Osteoblast (primary cell): ENCODE measurements at regions not wholly inside any gene's neighbourhood (a gene's known extent, or its start where the extent isn't known, plus 50 kb on each side); places are given as distances from the start of the nearest gene placed in this dataset.

Source experiments
- DNase-seq: peaks from one replicate; pipeline ENCODE4 v3.0.0; 2011; ENCODE audit warnings: low spot score, mixed read lengths; ENCODE audit not compliant: insufficient read length; ENCODE audit errors: missing footprints
- H2AFZ ChIP-seq: 2 replicates; pipeline ENCODE4 v1.6.0; 2011; ENCODE audit warnings: mild to moderate bottlenecking, low read length
- H3K27ac ChIP-seq: 2 replicates; pipeline ENCODE4 v1.5.1; 2011; ENCODE audit warnings: mild to moderate bottlenecking, low read depth, low read length, moderate library complexity
- H3K27me3 ChIP-seq: 2 replicates; pipeline ENCODE4 v1.6.0; 2012; ENCODE audit warnings: mild to moderate bottlenecking, control low read depth, inconsistent platforms, low read length, moderate library complexity; ENCODE audit not compliant: insufficient read depth
- H3K36me3 ChIP-seq: 2 replicates; pipeline ENCODE4 v1.5.1; 2011; ENCODE audit warnings: mild to moderate bottlenecking, low read length, control low read depth, moderate library complexity; ENCODE audit not compliant: insufficient read depth
- H3K4me1 ChIP-seq: 2 replicates; pipeline ENCODE4 v1.5.1; 2011; ENCODE audit warnings: mild to moderate bottlenecking, low read length, control low read depth, moderate library complexity; ENCODE audit not compliant: insufficient read depth
- H3K4me2 ChIP-seq: 2 replicates; pipeline ENCODE4 v1.6.0; 2011; ENCODE audit warnings: mild to moderate bottlenecking, low read length; ENCODE audit not compliant: insufficient read depth
- H3K4me3 ChIP-seq: fragments of 200-600 bp; sonication (generic); 3 replicates; pipeline ENCODE4 v1.5.1; 2012; ENCODE audit warnings: mild to moderate bottlenecking, low read length, inconsistent platforms; ENCODE audit not compliant: insufficient read depth
- H3K79me2 ChIP-seq: 2 replicates; pipeline ENCODE4 v1.6.0; 2012; ENCODE audit warnings: mild to moderate bottlenecking, low read length, control low read depth, inconsistent platforms; ENCODE audit not compliant: insufficient read depth
- H3K9me3 ChIP-seq: 2 replicates; pipeline ENCODE4 v1.5.1; 2011; ENCODE audit warnings: low read depth, low read length, control low read depth
- H4K20me1 ChIP-seq: 2 replicates; pipeline ENCODE4 v1.6.0; 2012; ENCODE audit warnings: mild to moderate bottlenecking, low read length, control low read depth; ENCODE audit not compliant: insufficient read depth
- CTCF ChIP-seq: IDR thresholded peaks from 2 replicates; pipeline ENCODE4 v1.5.1; 2011; ENCODE audit warnings: mild to moderate bottlenecking, low read depth, low read length, moderate library complexity; ENCODE audit errors: extremely low read depth

DNA sequence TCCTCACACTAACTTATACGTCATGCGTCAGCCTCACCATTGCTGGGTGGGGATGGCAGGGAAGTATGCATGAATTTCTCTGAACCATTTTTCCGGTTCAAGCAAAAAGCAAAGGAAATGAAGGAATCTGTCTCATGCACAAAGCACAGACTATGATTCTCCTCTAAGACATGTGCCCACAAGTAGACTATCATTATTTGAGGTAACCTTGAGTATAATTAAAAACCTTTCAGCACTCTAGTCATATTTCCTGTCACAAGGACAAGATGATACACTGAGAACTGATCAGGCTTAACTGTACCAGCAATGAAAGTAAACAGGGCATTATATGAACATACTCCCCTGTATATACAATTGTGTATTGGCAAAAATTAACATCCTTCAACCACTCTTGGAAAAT, 56.7 kb upstream of the TSC22D2 start:
- no peaks in the 10 kb centered on the region for H3K9me3 ChIP-seq
- H3K27me3 ChIP-seq = no peaks in the 10 kb centered on the region
- DNase-seq = no peak
- H4K20me1 ChIP-seq = no peaks in the 10 kb centered on the region
- H3K27ac ChIP-seq = no peak overlapping the region
- no peak overlapping the region for H2AFZ ChIP-seq
- no peak for TF ChIP-seq CTCF
- H3K36me3 ChIP-seq = no peaks in the 10 kb centered on the region
- no peaks in the 10 kb centered on the region for H3K79me2 ChIP-seq
- H3K4me3 ChIP-seq = no peak overlapping the region
- no peak overlapping the region for H3K4me2 ChIP-seq
- peaks cover 38% of the 10 kb centered on the region for H3K4me1 ChIP-seq

GRCh38 chr3:150349314-150350097, 58.6 kb upstream of the TSC22D2 start:
- peak; percentile 44 for DNase-seq
- Histone ChIP-seq H3K4me1 (peaks cover 46% of the 10 kb centered on the region), H3K4me3 (no peak overlapping the region), H3K36me3 (no peaks in the 10 kb centered on the region), H3K9me3 (no peaks in the 10 kb centered on the region), H3K4me2 (peak overlapping the region; percentile 3), H3K27ac (no peak overlapping the region), H2AFZ (no peak overlapping the region), H4K20me1 (no peaks in the 10 kb centered on the region), H3K79me2 (no peaks in the 10 kb centered on the region), H3K27me3 (no peaks in the 10 kb centered on the region)
- no peak for TF ChIP-seq CTCF

GRCh38 chr3:150348500-150348899, 59.6 kb upstream of the TSC22D2 start:
- H2AFZ ChIP-seq = no peak overlapping the region
- TF ChIP-seq CTCF = no peak
- no peaks in the 10 kb centered on the region for H3K36me3 ChIP-seq
- H3K79me2 ChIP-seq = no peaks in the 10 kb centered on the region
- peak overlapping the region; percentile 26 for H3K4me3 ChIP-seq
- H4K20me1 ChIP-seq = no peaks in the 10 kb centered on the region
- no peaks in the 10 kb centered on the region for H3K27me3 ChIP-seq
- peaks cover 46% of the 10 kb centered on the region for H3K4me1 ChIP-seq
- DNase-seq = no peak
- peak overlapping the region; percentile 55 for H3K27ac ChIP-seq
- no peaks in the 10 kb centered on the region for H3K9me3 ChIP-seq
- H3K4me2 ChIP-seq = peak overlapping the region; percentile 75

DNA sequence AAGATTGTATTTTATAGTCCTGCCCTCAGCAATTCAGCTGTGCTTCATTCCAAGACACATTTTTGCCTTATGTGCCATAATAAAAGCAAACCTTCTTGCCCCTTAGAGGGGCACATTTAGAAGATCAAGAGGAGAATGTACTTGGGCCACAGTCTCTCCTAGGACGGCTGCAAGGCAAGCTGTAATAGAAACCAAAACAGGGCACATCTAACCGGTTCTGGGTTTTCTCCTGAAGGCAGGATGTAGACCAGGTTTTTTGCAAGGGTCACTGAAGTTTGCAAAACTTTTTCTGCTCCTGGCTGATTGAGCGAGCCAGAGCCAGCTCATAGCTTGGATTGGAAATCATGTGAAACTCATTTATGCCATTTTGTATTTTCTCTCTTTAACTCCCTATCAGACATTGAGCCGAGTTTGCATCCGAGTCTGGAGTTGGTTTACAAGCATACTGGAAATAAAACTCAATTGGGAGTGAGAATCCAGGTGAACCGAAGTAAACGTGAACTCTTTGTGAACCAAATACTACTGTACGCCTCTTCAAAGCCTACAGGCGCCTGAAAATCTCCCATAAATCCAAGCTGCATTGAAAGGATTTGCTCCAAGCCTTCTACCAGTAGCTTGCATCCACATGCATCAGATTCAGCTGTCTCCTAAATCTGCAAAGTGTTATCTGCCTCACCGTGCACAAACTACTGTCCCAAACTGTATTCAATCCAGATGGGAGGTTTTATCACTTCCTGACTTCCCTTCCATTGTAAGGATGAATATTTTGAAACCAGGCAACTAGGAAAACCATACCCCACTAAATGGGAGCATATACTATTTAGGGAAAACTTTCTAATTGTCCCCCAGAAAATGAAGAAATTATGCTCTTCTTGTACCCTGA, 60.9 kb upstream of the TSC22D2 start:
- Histone ChIP-seq H4K20me1 (no peaks in the 10 kb centered on the region), H3K4me2 (peak overlapping the region; percentile 65), H3K36me3 (no peaks in the 10 kb centered on the region), H3K4me3 (peak overlapping the region; percentile 36), H2AFZ (peak overlapping the region; percentile 16), H3K9me3 (no peaks in the 10 kb centered on the region), H3K27me3 (no peaks in the 10 kb centered on the region), H3K4me1 (peaks cover 46% of the 10 kb centered on the region), H3K79me2 (no peaks in the 10 kb centered on the region), H3K27ac (peak overlapping the region; percentile 52)
- no peak for DNase-seq
- no peak for TF ChIP-seq CTCF
